Lower leg skin (tissue), 4 donors: ENCODE measurements at regions not wholly inside any gene's neighbourhood (a gene's known extent, or its start where the extent isn't known, plus 50 kb on each side); places are given as distances from the start of the nearest gene placed in this dataset.
"Not testable (repeated sequence)": the region's sequence is repeated elsewhere in the genome, so short reads cannot be mapped to it uniquely, and the experiment has no call there.

Source experiments
- DNase-seq, 2 donors: peaks; one replicate each; pipeline ENCODE4 v3.0.0-alpha.2; 2019; ENCODE audit warnings: low spot score in 2 of 2
- H3K4me3 ChIP-seq: fragments of 200-600 bp; sonication (generic); 2 replicates; pipeline ENCODE4 v1.5.1; 2017; ENCODE audit warnings: mild to moderate bottlenecking, low read depth; ENCODE audit not compliant: poor library complexity, severe bottlenecking
- POLR2A ChIP-seq, 2 donors: fragments of 450-650 bp; IDR thresholded peaks; one replicate each; pipeline ENCODE4 v1.6.1; 2016 to 2017; ENCODE audit warnings: antibody characterized with exemption in 2 of 2, mild to moderate bottlenecking in 1 of 2, moderate library complexity in 1 of 2
- WGBS, 2 donors: methylation state at CpG; one replicate each; pipeline ENCODE4 v1.1.5; 2018; 5-methylcytosine and 5-hydroxymethylcytosine counted together
- intact Hi-C: fragments of 100-400 bp; cut with DNase I; formaldehyde crosslinking; loops from one replicate; pipeline ENCODE4 v1.15.0; 2023; ENCODE audit warnings: low total_unique reads
- TF ChIP-seq, protein P1 (sequence below), 3 donors: fragments of 450-650 bp; IDR thresholded peaks; one replicate each; pipeline ENCODE4 v1.5.1; 2016; ENCODE audit warnings: antibody characterized with exemption in 3 of 3, mild to moderate bottlenecking in 3 of 3, moderate library complexity in 2 of 3

DNA sequence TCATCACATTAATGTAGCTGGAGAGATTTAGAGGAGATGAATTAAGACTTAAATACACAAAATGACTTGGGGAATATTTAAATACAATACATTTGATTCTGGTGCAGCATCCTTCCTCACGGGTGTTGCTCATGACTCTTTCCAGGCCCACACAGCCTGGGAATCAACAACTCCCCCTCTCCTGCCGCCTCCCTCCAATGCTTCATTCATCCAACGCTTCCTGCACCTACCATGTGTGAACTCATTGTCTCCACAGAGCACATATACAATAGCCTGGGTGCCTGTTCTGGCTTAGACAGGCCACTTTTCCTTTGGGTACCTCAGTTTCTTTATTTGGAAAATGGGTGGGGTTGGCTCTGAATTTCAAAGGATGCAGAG is 476.9 kb upstream of the CADM1 start:
- peak in 1 of 2 donors; percentile 9 for DNase-seq
- H3K4me3 ChIP-seq, result no peak overlapping the region
- intact Hi-C loops, result no loop called here
- 76 to 78% methylated on average over 3 of the region's 3 CpGs for WGBS, 2 donors
- TF ChIP-seq, protein P1, sequence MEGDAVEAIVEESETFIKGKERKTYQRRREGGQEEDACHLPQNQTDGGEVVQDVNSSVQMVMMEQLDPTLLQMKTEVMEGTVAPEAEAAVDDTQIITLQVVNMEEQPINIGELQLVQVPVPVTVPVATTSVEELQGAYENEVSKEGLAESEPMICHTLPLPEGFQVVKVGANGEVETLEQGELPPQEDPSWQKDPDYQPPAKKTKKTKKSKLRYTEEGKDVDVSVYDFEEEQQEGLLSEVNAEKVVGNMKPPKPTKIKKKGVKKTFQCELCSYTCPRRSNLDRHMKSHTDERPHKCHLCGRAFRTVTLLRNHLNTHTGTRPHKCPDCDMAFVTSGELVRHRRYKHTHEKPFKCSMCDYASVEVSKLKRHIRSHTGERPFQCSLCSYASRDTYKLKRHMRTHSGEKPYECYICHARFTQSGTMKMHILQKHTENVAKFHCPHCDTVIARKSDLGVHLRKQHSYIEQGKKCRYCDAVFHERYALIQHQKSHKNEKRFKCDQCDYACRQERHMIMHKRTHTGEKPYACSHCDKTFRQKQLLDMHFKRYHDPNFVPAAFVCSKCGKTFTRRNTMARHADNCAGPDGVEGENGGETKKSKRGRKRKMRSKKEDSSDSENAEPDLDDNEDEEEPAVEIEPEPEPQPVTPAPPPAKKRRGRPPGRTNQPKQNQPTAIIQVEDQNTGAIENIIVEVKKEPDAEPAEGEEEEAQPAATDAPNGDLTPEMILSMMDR (IDR thresholded peaks at IDR 0.05), result no peak
- no peak for TF ChIP-seq POLR2A (IDR thresholded peaks at IDR 0.05)

DNA sequence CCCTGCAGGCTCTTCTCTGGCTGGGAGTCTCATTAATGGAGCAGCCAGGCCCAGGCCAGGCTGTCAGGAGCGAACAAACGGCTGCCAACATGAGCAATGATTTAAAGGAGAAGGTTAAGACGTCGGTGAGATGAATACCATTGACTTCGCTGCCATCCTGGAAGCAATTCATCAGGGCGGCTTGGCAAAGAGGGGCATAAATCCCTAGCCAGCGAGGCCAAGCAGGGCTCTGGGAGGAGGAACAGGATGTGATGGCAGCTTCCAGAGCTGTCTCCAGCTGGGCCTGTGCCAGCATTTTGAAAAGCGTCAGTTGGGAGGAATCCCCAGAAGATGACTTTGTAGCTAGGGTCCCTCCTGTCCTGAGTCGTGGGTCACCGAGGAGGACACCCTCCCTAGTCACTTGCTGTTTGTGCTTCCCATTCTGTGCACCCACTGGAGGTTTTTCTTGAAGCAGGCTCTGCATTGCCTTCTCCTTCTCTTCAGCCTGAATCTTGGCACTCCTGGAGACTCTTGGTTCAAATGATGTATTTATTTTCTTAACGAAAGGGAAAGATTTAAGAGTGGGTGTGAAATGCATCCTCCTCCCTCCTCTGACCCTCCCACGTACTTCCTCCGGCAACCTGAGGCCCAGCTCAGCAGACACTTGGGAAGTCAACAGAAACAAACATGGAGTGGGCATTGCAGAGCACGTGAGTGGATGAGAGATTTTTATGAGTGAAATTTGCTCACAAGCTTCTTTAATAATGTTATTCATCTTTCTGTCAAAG is 476.3 kb upstream of the CADM1 start:
- WGBS, 2 donors, result 32 to 38% methylated on average over 14 of the region's 14 CpGs
- intact Hi-C loops, result no loop called here
- DNase-seq, result peak; percentile 16 to 83
- no peak for TF ChIP-seq POLR2A (IDR thresholded peaks at IDR 0.05)
- TF ChIP-seq, protein P1 (IDR thresholded peaks at IDR 0.05), result no peak
- H3K4me3 ChIP-seq, result no peak overlapping the region

DNA sequence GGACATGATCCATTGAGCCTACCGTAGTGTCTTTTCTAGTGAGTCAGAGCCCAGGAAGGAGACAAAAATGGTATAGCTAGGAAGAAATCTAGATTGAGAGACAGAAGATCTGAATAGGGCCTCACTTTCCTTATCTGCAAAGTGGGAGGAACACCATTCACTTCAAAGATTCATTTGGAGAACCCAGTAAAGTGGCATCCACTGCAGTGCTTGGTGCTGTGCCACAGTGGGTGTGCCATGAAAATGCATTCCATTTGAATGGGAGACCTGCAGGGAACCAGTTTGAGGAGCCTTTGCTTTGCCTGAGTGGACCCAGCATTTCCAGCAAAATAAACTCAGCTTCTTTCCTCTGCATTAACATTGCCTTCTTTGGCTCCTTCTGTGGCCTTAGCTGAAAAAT is 470.5 kb upstream of the CADM1 start:
- H3K4me3 ChIP-seq, result no peak overlapping the region
- TF ChIP-seq POLR2A (IDR thresholded peaks at IDR 0.05), result no peak
- TF ChIP-seq, protein P1 (IDR thresholded peaks at IDR 0.05), result no peak
- no peak for DNase-seq
- intact Hi-C loops, result no loop called here
- WGBS, 2 donors, result 54 to 73% methylated on average over 1 of the region's 1 CpG

DNA sequence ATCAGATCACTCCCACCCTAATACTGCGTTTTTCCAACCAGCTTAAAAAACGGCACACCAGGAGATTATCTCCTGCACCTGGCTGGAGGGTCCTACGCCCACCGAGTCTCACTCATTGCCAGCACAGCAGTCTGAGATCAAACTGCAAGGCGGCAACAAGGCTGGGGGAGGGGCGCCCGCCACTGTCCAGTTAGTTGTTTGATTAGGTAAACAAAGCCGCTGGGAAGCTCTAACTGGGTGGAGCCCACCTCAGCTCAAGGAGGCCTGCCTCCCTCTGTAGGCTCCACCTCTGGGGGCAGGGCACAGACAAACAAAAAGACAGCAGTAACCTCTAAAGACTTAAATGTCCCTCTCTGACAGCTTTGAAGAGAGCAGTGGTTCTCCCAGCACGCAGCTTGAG is 463.0 kb upstream of the CADM1 start:
- intact Hi-C loops, H3K4me3 ChIP-seq, DNase-seq: not testable (repeated sequence)
- WGBS, 2 donors, result 68 to 69% methylated on average over 9 of the region's 9 CpGs

DNA sequence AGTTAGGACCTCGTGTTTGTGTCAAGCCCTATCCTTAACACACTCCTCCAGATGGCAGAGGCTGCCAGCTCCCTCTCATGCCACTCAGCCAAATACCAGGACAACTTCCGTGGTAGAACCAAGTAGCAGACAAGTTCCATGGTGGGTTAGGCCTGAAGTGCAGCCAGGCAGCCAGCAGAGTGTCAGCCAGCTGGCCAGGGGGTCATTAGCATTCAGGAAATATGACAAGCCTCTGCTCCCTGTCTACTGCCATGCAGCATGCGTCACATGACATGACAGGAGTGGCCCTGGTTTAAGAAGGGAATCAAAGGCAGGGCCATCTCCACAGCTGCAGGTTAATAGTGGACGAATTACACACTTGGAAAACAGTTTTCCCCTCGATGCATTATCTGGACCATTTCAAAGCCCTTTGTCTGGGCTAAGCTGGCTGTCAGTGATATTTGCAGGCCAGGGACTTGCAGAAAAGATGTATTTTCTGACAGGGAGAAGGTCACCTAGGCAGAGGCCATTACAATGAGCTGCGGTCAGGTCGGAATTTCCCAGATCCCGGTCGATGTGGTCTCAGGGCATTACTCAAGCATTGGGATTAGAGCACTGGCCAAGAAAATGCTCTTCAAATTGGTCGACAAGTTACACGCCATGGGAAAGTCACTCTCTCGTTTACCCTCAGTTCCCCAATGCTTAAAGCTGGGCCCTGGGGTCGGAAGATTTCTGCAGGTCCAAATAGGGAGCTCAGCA is 461.7 kb upstream of the CADM1 start:
- intact Hi-C loops, result no loop called here
- H3K4me3 ChIP-seq, result no peak overlapping the region
- no peak for DNase-seq
- no peak for TF ChIP-seq POLR2A (IDR thresholded peaks at IDR 0.05)
- TF ChIP-seq, protein P1 (IDR thresholded peaks at IDR 0.05), result no peak
- WGBS, 2 donors, result 81 to 82% methylated on average over 13 of the region's 13 CpGs

DNA sequence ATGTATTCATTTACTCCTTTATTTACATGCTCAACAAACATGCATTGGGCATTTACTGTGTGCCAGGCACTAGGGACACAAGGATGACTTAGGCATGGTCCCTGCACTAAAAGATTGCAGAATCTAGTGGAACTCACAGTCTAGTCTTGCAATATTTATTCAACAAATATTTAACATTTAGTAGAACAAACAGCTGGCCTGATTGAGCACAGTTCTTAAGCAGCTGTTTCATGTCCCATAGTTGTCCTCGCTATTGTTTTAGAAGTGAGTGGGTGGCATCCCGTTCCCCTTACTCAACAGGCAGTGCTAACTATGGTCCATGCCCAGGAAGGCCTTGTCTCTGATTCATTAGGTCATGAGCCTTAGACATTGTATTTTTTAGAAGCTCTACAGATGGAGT is 459.9 kb upstream of the CADM1 start:
- 69 to 89% methylated on average over 2 of the region's 2 CpGs for WGBS, 2 donors
- DNase-seq, result no peak
- no peak for TF ChIP-seq POLR2A (IDR thresholded peaks at IDR 0.05)
- H3K4me3 ChIP-seq, result no peak overlapping the region
- intact Hi-C loops, result no loop called here
